A549 (cell line): ENCODE measurements at regions not wholly inside any gene's neighbourhood (a gene's known extent, or its start where the extent isn't known, plus 50 kb on each side); places are given as distances from the start of the nearest gene placed in this dataset.
A peak's percentile ranks its signal among the peaks of the same experiment; 100 is the strongest.
"Not testable (repeated sequence)": the region's sequence is repeated elsewhere in the genome, so short reads cannot be mapped to it uniquely, and the experiment has no call there.

Source experiments
- ATAC-seq, 2 experiments: fragments of 200-7000 bp in 1 of 2; fragments of >200 bp in 1 of 2; cut with Nextera tagmentation in 1 of 2; cut with Tn5 transposase in 1 of 2; 3 replicates each; pipeline versions ENCODE4 v1.8.0 to v1.9.1; 2018 to 2020; ENCODE audit warnings: mild to moderate bottlenecking in 1 of 2, moderate library complexity in 1 of 2
- CTCF ChIA-PET: fragments of 300-600 bp; sonication (Branson Sonifier 250); formaldehyde crosslinking; extraction: SDS; loops from one replicate; lab custom pipeline; 2021; ENCODE audit warnings: antibody characterized with exemption, inconsistent platforms; lab: Yijun Ruan, JAX
- POLR2A ChIA-PET: fragments of 350-600 bp; formaldehyde crosslinking; extraction: SDS; loops from one replicate; lab custom pipeline; 2021; ENCODE audit warnings: antibody characterized with exemption, inconsistent platforms; lab: Yijun Ruan, JAX
- DNase-seq, 2 experiments: peaks; one replicate each; pipeline versions ENCODE4 v3.0.0 to v3.0.0-alpha.2; 2011 to 2016; ENCODE audit warnings: low read depth in 1 of 2, low spot score in 1 of 2
- FAIRE-seq: peaks from 2 replicates; lab custom pipeline; 2011; peaks lifted over from hg19 to GRCh38; lab: Jason Lieb, UNC
- H3K27ac ChIP-seq, 2 experiments: fragments of >200 bp; sonication (Bioruptor Twin); formaldehyde crosslinking; 3 replicates each; pipeline ENCODE4 v1.5.1; 2016 to 2017
- H3K4me1 ChIP-seq: fragments of >200 bp; sonication (Bioruptor Twin); formaldehyde crosslinking; 3 replicates; pipeline ENCODE4 v1.6.1; 2016
- H3K4me2 ChIP-seq: fragments of >200 bp; sonication (Bioruptor Twin); formaldehyde crosslinking; 3 replicates; pipeline ENCODE4 v1.6.1; 2016
- H3K4me3 ChIP-seq: fragments of >200 bp; sonication (Bioruptor Twin); formaldehyde crosslinking; 3 replicates; pipeline ENCODE4 v1.5.1; 2016
- H3K9me3 ChIP-seq: fragments of >200 bp; sonication (Bioruptor Twin); formaldehyde crosslinking; 3 replicates; pipeline ENCODE4 v1.6.1; 2016
- FOSL2 ChIP-seq, 2 experiments: fragments of 450-650 bp in 1 of 2; fragments of >200 bp in 1 of 2; sonication (Bioruptor Twin) in 1 of 2; formaldehyde crosslinking; IDR thresholded peaks; 2 replicates each; pipeline versions ENCODE4 v1.5.0 to v1.6.1; 2016 to 2020; ENCODE audit warnings: mild to moderate bottlenecking in 1 of 2, moderate library complexity in 1 of 2
- WGBS: methylation state at CpG from one replicate; pipeline ENCODE4 v1.1.6; 2017; ENCODE audit errors: missing lambda C conversion rate; 5-methylcytosine and 5-hydroxymethylcytosine counted together

GRCh38 chr16:21363550-21364223 lies 85.6 kb upstream of the CRYM start:
- CTCF ChIA-PET; H3K4me1 ChIP-seq; H3K4me2 ChIP-seq; H3K4me3 ChIP-seq; H3K9me3 ChIP-seq; FAIRE-seq; POLR2A ChIA-PET; TF ChIP-seq FOSL2 (IDR thresholded peaks at IDR 0.05): not testable (repeated sequence)
- peak overlapping the region in 1 of 2 experiments; percentile 43; a peak in 1 of 6 replicates for H3K27ac ChIP-seq
- peak; percentile 40 for TF ChIP-seq FOSL2 (CRISPR knock-in tag; IDR thresholded peaks at IDR 0.05)
- DNase-seq: peak in 1 of 2 experiments; percentile 65
- peak; percentile 90 to 93 for ATAC-seq
- WGBS: 70% methylated on average over 10 of the region's 10 CpGs

- WGBS: 82% methylated on average over 9 of the region's 9 CpGs
- ATAC-seq: peak in 1 of 2 experiments; percentile 27; a peak in 2 of 6 replicates
- H3K9me3 ChIP-seq, H3K4me1 ChIP-seq, POLR2A ChIA-PET, DNase-seq, H3K4me2 ChIP-seq, H3K27ac ChIP-seq, H3K4me3 ChIP-seq, FAIRE-seq, CTCF ChIA-PET: not testable (repeated sequence)
These were observed 83.6 kb upstream of the CRYM start for GRCh38 chr16:21361612-21362227.

- CTCF ChIA-PET, POLR2A ChIA-PET: not testable (repeated sequence)
- 63% methylated on average over 3 of the region's 3 CpGs for whole genome bisulfite sequencing
These were observed 83.0 kb upstream of the CRYM start for GRCh38 chr16:21361045-21361444.

GRCh38 chr16:21359513-21359912 lies 81.4 kb upstream of the CRYM start:
- ATAC-seq, FAIRE-seq, H3K4me3 ChIP-seq, H3K9me3 ChIP-seq, H3K27ac ChIP-seq, H3K4me1 ChIP-seq, DNase-seq, POLR2A ChIA-PET, CTCF ChIA-PET, H3K4me2 ChIP-seq: not testable (repeated sequence)
- WGBS: 94% methylated on average over 12 of the region's 12 CpGs

More at GRCh38 chr16:21361045-21361444, 83.0 kb upstream of the CRYM start:
- DNase-seq, H3K27ac ChIP-seq, FAIRE-seq, H3K4me2 ChIP-seq, H3K9me3 ChIP-seq, ATAC-seq, H3K4me1 ChIP-seq, H3K4me3 ChIP-seq: not testable (repeated sequence)

- ATAC-seq, H3K4me2 ChIP-seq, H3K9me3 ChIP-seq, CTCF ChIA-PET, H3K4me1 ChIP-seq, H3K4me3 ChIP-seq, H3K27ac ChIP-seq, FAIRE-seq, POLR2A ChIA-PET, DNase-seq: not testable (repeated sequence)
- WGBS: 96% methylated on average over 18 of the region's 18 CpGs
These were observed 80.2 kb upstream of the CRYM start for GRCh38 chr16:21358261-21358795.

- H3K4me3 ChIP-seq, CTCF ChIA-PET, H3K27ac ChIP-seq, H3K9me3 ChIP-seq, FAIRE-seq, POLR2A ChIA-PET, H3K4me2 ChIP-seq, DNase-seq, ATAC-seq, H3K4me1 ChIP-seq: not testable (repeated sequence)
- 90% methylated on average over 10 of the region's 10 CpGs for WGBS
These were observed 78.2 kb upstream of the CRYM start for GRCh38 chr16:21356308-21356707.

GRCh38 chr16:21351433-21351832 lies 73.3 kb upstream of the CRYM start:
- ATAC-seq, FAIRE-seq, POLR2A ChIA-PET, H3K9me3 ChIP-seq, H3K4me3 ChIP-seq, H3K4me2 ChIP-seq, H3K4me1 ChIP-seq, CTCF ChIA-PET, DNase-seq, H3K27ac ChIP-seq: not testable (repeated sequence)
- 95% methylated on average over 5 of the region's 5 CpGs for WGBS

GRCh38 chr16:21350851-21351250 lies 72.8 kb upstream of the CRYM start:
- H3K9me3 ChIP-seq, FAIRE-seq, DNase-seq, H3K4me3 ChIP-seq, H3K4me1 ChIP-seq, CTCF ChIA-PET, H3K4me2 ChIP-seq, H3K27ac ChIP-seq, ATAC-seq, POLR2A ChIA-PET: not testable (repeated sequence)
- 84% methylated on average over 5 of the region's 6 CpGs for WGBS

GRCh38 chr16:21349336-21349735 lies 71.2 kb upstream of the CRYM start:
- DNase-seq, H3K4me3 ChIP-seq, H3K27ac ChIP-seq, H3K9me3 ChIP-seq, POLR2A ChIA-PET, CTCF ChIA-PET, H3K4me2 ChIP-seq, FAIRE-seq, H3K4me1 ChIP-seq: not testable (repeated sequence)
- peak; percentile 80 for ATAC-seq
- WGBS: 79% methylated on average over 13 of the region's 13 CpGs

GRCh38 chr16:21348815-21349214 lies 70.7 kb upstream of the CRYM start:
- POLR2A ChIA-PET, H3K4me2 ChIP-seq, H3K9me3 ChIP-seq, H3K4me1 ChIP-seq, DNase-seq, H3K4me3 ChIP-seq, CTCF ChIA-PET, FAIRE-seq, ATAC-seq, H3K27ac ChIP-seq: not testable (repeated sequence)
- 74% methylated on average over 9 of the region's 9 CpGs for WGBS

GRCh38 chr16:21347538-21347937 lies 69.4 kb upstream of the CRYM start:
- DNase-seq, ATAC-seq, H3K4me2 ChIP-seq, FAIRE-seq, H3K4me3 ChIP-seq, H3K9me3 ChIP-seq, POLR2A ChIA-PET, H3K27ac ChIP-seq, H3K4me1 ChIP-seq, CTCF ChIA-PET: not testable (repeated sequence)
- 83% methylated on average over 8 of the region's 11 CpGs for WGBS
